IMR-90 (cell line): ENCODE measurements at regions not wholly inside any gene's neighbourhood (a gene's known extent, or its start where the extent isn't known, plus 50 kb on each side); places are given as distances from the start of the nearest gene placed in this dataset.
A peak's percentile ranks its signal among the peaks of the same experiment; 100 is the strongest.

ENCODE experiments used
- CTCF ChIP-seq: conservative IDR thresholded peaks from 2 replicates; pipeline ENCODE4 v1.5.1; 2012; ENCODE audit warnings: mild to moderate bottlenecking, low read depth, low read length, improper control_type of control experiment
- ELK1 ChIP-seq: fragments of 150-350 bp; IDR thresholded peaks from 2 replicates; pipeline ENCODE4 v1.6.1; 2016; ENCODE audit warnings: low read depth, mild to moderate bottlenecking, low read length, moderate library complexity, borderline replicate concordance
- MAFK ChIP-seq: IDR thresholded peaks from 2 replicates; pipeline ENCODE4 v1.6.1; 2012; ENCODE audit warnings: low read depth, low read length, improper control_type of control experiment
- MAZ ChIP-seq: IDR thresholded peaks from 2 replicates; pipeline ENCODE4 v1.6.1; 2012; ENCODE audit warnings: low read depth, mild to moderate bottlenecking, low read length, improper control_type of control experiment, moderate library complexity, borderline replicate concordance
- MXI1 ChIP-seq: IDR thresholded peaks from 2 replicates; pipeline ENCODE4 v1.6.1; 2012; ENCODE audit warnings: low read depth, mild to moderate bottlenecking, low read length, moderate library complexity, borderline replicate concordance
- NFE2L2 ChIP-seq: fragments of 150-350 bp; IDR thresholded peaks from 2 replicates; pipeline ENCODE4 v1.6.1; 2016; ENCODE audit warnings: low read depth, mild to moderate bottlenecking, low read length
- POLR2A ChIP-seq: IDR thresholded peaks from 2 replicates; pipeline ENCODE4 v1.6.1; 2012; ENCODE audit warnings: mild to moderate bottlenecking, low read depth, low read length
- RAD21 ChIP-seq: IDR thresholded peaks from 2 replicates; pipeline ENCODE4 v1.6.1; 2012; ENCODE audit warnings: low read length, improper control_type of control experiment
- RCOR1 ChIP-seq: IDR thresholded peaks from 2 replicates; pipeline ENCODE4 v1.6.1; 2012; ENCODE audit warnings: mild to moderate bottlenecking, low read length, improper control_type of control experiment; ENCODE audit not compliant: insufficient replicate concordance
- SMC3 ChIP-seq: fragments of 150-350 bp; IDR thresholded peaks from 2 replicates; pipeline ENCODE4 v1.6.1; 2016; ENCODE audit warnings: low read depth, mild to moderate bottlenecking, antibody characterized with exemption, low read length, moderate library complexity

- peak; percentile 61 for TF ChIP-seq CTCF
- no peak for TF ChIP-seq MXI1
- peak; percentile 60 for TF ChIP-seq RAD21
- TF ChIP-seq SMC3 = peak; percentile 67
- TF ChIP-seq POLR2A = no peak
- no peak for TF ChIP-seq RCOR1
- TF ChIP-seq MAFK = peak; percentile 82
- no peak for TF ChIP-seq ELK1
- no peak for TF ChIP-seq NFE2L2
- TF ChIP-seq MAZ = no peak
Observed at GRCh38 chr5:157917899-157918809, 59.2 kb upstream of the CLINT1 start.
